ENCODE measurements at regions not wholly inside any gene's neighbourhood (a gene's known extent, or its start where the extent isn't known, plus 50 kb on each side); places are given as distances from the start of the nearest gene placed in this dataset.

GRCh38 chr16:35714665-35715064, 2255.3 kb downstream of the TP53TG3F start:
- TF ChIP-seq, protein P1, sequence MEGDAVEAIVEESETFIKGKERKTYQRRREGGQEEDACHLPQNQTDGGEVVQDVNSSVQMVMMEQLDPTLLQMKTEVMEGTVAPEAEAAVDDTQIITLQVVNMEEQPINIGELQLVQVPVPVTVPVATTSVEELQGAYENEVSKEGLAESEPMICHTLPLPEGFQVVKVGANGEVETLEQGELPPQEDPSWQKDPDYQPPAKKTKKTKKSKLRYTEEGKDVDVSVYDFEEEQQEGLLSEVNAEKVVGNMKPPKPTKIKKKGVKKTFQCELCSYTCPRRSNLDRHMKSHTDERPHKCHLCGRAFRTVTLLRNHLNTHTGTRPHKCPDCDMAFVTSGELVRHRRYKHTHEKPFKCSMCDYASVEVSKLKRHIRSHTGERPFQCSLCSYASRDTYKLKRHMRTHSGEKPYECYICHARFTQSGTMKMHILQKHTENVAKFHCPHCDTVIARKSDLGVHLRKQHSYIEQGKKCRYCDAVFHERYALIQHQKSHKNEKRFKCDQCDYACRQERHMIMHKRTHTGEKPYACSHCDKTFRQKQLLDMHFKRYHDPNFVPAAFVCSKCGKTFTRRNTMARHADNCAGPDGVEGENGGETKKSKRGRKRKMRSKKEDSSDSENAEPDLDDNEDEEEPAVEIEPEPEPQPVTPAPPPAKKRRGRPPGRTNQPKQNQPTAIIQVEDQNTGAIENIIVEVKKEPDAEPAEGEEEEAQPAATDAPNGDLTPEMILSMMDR (IDR thresholded peaks at IDR 0.05; ENCODE audit: insufficient read depth, low read length): no peak
- TF ChIP-seq POLR2AphosphoS5 (IDR thresholded peaks at IDR 0.05; ENCODE audit: low read depth) (no peak), REST (IDR thresholded peaks at IDR 0.05; ENCODE audit: insufficient replicate concordance, low read depth) (no peak)
